ENCODE measurements at regions not wholly inside any gene's neighbourhood (a gene's known extent, or its start where the extent isn't known, plus 50 kb on each side); places are given as distances from the start of the nearest gene placed in this dataset.

DNA sequence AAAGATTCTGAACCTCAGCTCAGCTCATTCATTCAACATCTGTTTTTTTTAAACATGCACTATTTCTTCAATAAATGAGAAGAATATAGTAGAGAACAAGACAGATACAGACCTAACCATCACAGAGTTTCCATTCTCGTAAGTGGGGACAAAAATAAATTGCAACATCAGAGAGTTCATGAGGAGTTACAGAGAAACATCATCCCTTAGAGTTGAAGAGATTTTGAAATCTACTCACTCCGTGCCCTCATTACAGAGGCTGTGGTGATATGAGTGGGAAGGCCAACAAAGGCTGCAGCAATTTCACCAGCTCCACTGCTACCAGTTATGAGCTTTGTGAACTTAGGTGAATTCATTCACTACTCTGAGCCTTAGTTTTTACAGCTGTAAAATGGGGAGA, 399.3 kb downstream of the BCL11A start:
- TF ChIP-seq POU5F1 (IDR thresholded peaks at IDR 0.05; ENCODE audit: low read depth, low read length) (no peak), CHD2 (IDR thresholded peaks at IDR 0.05; ENCODE audit: low read length) (no peak), RAD21 (IDR thresholded peaks at IDR 0.05 in 1 of 2, conservative IDR thresholded peaks at IDR 0.05 in 1 of 2; ENCODE audit: low read depth in 2 of 2, low read length in 2 of 2) (no peak), SUZ12 (IDR thresholded peaks at IDR 0.05; ENCODE audit: low read length) (no peak)
- TF ChIP-seq, protein P1, sequence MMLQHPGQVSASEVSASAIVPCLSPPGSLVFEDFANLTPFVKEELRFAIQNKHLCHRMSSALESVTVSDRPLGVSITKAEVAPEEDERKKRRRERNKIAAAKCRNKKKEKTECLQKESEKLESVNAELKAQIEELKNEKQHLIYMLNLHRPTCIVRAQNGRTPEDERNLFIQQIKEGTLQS (IDR thresholded peaks at IDR 0.05; ENCODE audit: insufficient read depth, low read depth, low read length): no peak
- Histone ChIP-seq H2BK15ac (ENCODE audit: low read length) (no peak overlapping the region), H3K79me2 (ENCODE audit: control insufficient read depth in 1 of 2, insufficient read depth in 2 of 2, low read length in 2 of 2) (no peaks in the 10 kb centered on the region), H3K4me1 (replicated peaks in 1 of 4; ENCODE audit: control insufficient read depth in 3 of 4, insufficient read depth in 4 of 4, low read length in 3 of 4) (no peaks in the 10 kb centered on the region), H2BK5ac (ENCODE audit: low read depth, low read length) (no peak overlapping the region), H3K9ac (replicated peaks in 1 of 4; ENCODE audit: extremely low read depth in 1 of 4, low read depth in 3 of 4, low read length in 3 of 4) (no peak overlapping the region), H2AFZ (ENCODE audit: low read length) (no peak overlapping the region), H4K91ac (replicated peaks; ENCODE audit: insufficient read length, low read length) (no peak overlapping the region), H3K27me3 (replicated peaks in 1 of 4; ENCODE audit: control insufficient read depth in 3 of 4, extremely low read depth in 1 of 4, insufficient read depth in 3 of 4, low read length in 3 of 4) (no peaks in the 10 kb centered on the region), H3K56ac (replicated peaks; ENCODE audit: insufficient read length, low read depth, low read length) (no peak overlapping the region), H2AK5ac (ENCODE audit: low read depth, low read length) (no peak overlapping the region), H3K4me3 (ENCODE audit: extremely low read depth in 1 of 4, insufficient read depth in 2 of 4, low read depth in 3 of 4, low read length in 4 of 4) (no peak overlapping the region), H2BK20ac (ENCODE audit: low read length) (no peak overlapping the region), H2BK120ac (replicated peaks; ENCODE audit: low read depth, low read length) (no peak overlapping the region), H4K20me1 (replicated peaks in 1 of 2; ENCODE audit: control insufficient read depth in 1 of 2, insufficient read depth in 2 of 2, low read length in 2 of 2) (no peaks in the 10 kb centered on the region), H3K23ac (ENCODE audit: insufficient read length) (no peak overlapping the region), H4K8ac (ENCODE audit: extremely low read depth, insufficient read depth, low read length) (no peak overlapping the region), H3K79me1 (ENCODE audit: low read depth, low read length) (no peaks in the 10 kb centered on the region), H3K4ac (replicated peaks; ENCODE audit: insufficient read length, low read depth, low read length) (no peak overlapping the region), H3K36me3 (ENCODE audit: control insufficient read depth in 2 of 4, insufficient read depth in 4 of 4, low read length in 3 of 4) (no peaks in the 10 kb centered on the region), H3K9me3 (ENCODE audit: insufficient read depth in 2 of 2, low read depth in 1 of 2, low read length in 1 of 2) (peaks cover 0 to 3% of the 10 kb centered on the region in 2 experiments; a peak in 1 of 4 replicates), H4K5ac (ENCODE audit: insufficient read length, low read depth, low read length) (no peak overlapping the region), H3K23me2 (ENCODE audit: low read depth, low read length) (no peaks in the 10 kb centered on the region), H2BK12ac (ENCODE audit: low read depth, low read length) (no peak overlapping the region), H3K27ac (ENCODE audit: low read depth, low read length) (no peak overlapping the region), H3K14ac (ENCODE audit: insufficient read length) (no peak overlapping the region), H3K4me2 (ENCODE audit: insufficient read depth in 1 of 2, low read depth in 2 of 2, low read length in 2 of 2) (no peak overlapping the region), H3K18ac (ENCODE audit: extremely low read depth, low read length) (no peak overlapping the region)
- POLR2A ChIA-PET (ENCODE audit: partially characterized antibody): no interaction called here
- WGBS, 2 experiments (ENCODE audit: extremely low coverage in 1 of 2, insufficient coverage in 1 of 2, insufficient read length in 1 of 2, insufficient replicate concordance in 2 of 2, low coverage in 1 of 2, low lambda C conversion rate in 2 of 2, missing lambda C conversion rate in 1 of 2): 95% methylated on average over 2 of the region's 2 CpGs; no CpG with 5 or more reads in 1 of the 2 experiments
- DNase-seq (ENCODE audit: low read depth in 1 of 2, low spot score in 2 of 2) (no peak), FAIRE-seq (no peak)
- CTCF ChIA-PET (ENCODE audit: partially characterized antibody): interaction anchor here (0.6 to 2.0 kb wide), 4 partner anchors 8 to 325 kb away, joined by 3 to 4 read pairs (median 3); no protein-coding TSS in a partner anchor
